Hindlimb muscle (tissue), 1 donor: ENCODE measurements at regions not wholly inside any gene's neighbourhood (a gene's known extent, or its start where the extent isn't known, plus 50 kb on each side); places are given as distances from the start of the nearest gene placed in this dataset.
"Not testable (repeated sequence)": the region's sequence is repeated elsewhere in the genome, so short reads cannot be mapped to it uniquely, and the experiment has no call there.

Experiments
- DNase-seq: peaks from one replicate; pipeline ENCODE4 v3.0.0-alpha.2; 2013

GRCh38 chrX:102784550-102784949 is 64.0 kb downstream of the GPRASP3 start:
- DNase-seq: no peak

- no peak for DNase-seq
Observed at GRCh38 chrX:102787283-102787682, 66.7 kb downstream of the GPRASP3 start.

- no peak for DNase-seq
Observed at GRCh38 chrX:102808336-102808735, 87.8 kb downstream of the GPRASP3 start.

- DNase-seq: not testable (repeated sequence)
Observed at GRCh38 chrX:102818269-102818668, 97.7 kb downstream of the GPRASP3 start.

- DNase-seq: no peak
Observed at GRCh38 chrX:102832661-102833060, 104.4 kb upstream of the RAB40AL start.

GRCh38 chrX:102833136-102833535 is 103.9 kb upstream of the RAB40AL start:
- DNase-seq: no peak

GRCh38 chrX:102835504-102836146 is 101.4 kb upstream of the RAB40AL start:
- DNase-seq: peak; percentile 3

- no peak for DNase-seq
Observed at GRCh38 chrX:102837847-102838246, 99.2 kb upstream of the RAB40AL start.

GRCh38 chrX:102840871-102841705 is 96.0 kb upstream of the RAB40AL start:
- no peak for DNase-seq

GRCh38 chrX:102841706-102842003 is 95.4 kb upstream of the RAB40AL start:
- no peak for DNase-seq

GRCh38 chrX:102845020-102845419 is 92.1 kb upstream of the RAB40AL start:
- DNase-seq: no peak

GRCh38 chrX:102846544-102847236 is 90.4 kb upstream of the RAB40AL start:
- DNase-seq: no peak

GRCh38 chrX:102847362-102847761 is 89.7 kb upstream of the RAB40AL start:
- DNase-seq: no peak

- DNase-seq: no peak
Observed at GRCh38 chrX:102849396-102849795, 87.7 kb upstream of the RAB40AL start.

- not testable (repeated sequence) for DNase-seq
Observed at GRCh38 chrX:102858826-102859549, 78.1 kb upstream of the RAB40AL start.

- no peak for DNase-seq
Observed at GRCh38 chrX:102859550-102859871, 77.6 kb upstream of the RAB40AL start.

GRCh38 chrX:102860235-102860634 is 76.8 kb upstream of the RAB40AL start:
- no peak for DNase-seq

- DNase-seq: peak; percentile 79
Observed at GRCh38 chrX:102863735-102864134, 73.3 kb upstream of the RAB40AL start.

- no peak for DNase-seq
Observed at GRCh38 chrX:102866981-102867656, 70.0 kb upstream of the RAB40AL start.

- DNase-seq: no peak
Observed at GRCh38 chrX:102883491-102883890, 53.6 kb upstream of the RAB40AL start.
